ENCODE measurements at regions not wholly inside any gene's neighbourhood (a gene's known extent, or its start where the extent isn't known, plus 50 kb on each side); places are given as distances from the start of the nearest gene placed in this dataset.
A peak's percentile ranks its signal among the peaks of the same experiment; 100 is the strongest.

DNA sequence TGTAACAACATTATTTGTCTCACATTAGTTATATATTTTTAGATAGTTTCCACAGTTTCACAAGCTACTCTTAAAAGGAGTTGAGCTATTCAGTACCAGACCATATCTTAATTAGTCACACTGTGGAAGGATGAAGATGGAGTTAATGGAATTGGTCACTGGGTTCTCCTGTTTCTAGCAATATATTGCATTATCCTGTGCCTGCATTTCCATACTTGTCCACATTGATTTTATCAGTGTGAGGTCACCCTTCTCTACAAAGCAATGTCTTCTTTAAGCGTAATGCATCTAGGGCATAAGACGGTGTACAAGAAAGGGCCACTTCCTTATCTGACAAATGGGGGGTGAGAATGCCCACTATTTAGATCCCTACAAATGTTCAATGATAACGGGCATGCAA is 216.8 kb upstream of the TANK start:
- no peak for DNase-seq (ENCODE audit: low spot score)

DNA sequence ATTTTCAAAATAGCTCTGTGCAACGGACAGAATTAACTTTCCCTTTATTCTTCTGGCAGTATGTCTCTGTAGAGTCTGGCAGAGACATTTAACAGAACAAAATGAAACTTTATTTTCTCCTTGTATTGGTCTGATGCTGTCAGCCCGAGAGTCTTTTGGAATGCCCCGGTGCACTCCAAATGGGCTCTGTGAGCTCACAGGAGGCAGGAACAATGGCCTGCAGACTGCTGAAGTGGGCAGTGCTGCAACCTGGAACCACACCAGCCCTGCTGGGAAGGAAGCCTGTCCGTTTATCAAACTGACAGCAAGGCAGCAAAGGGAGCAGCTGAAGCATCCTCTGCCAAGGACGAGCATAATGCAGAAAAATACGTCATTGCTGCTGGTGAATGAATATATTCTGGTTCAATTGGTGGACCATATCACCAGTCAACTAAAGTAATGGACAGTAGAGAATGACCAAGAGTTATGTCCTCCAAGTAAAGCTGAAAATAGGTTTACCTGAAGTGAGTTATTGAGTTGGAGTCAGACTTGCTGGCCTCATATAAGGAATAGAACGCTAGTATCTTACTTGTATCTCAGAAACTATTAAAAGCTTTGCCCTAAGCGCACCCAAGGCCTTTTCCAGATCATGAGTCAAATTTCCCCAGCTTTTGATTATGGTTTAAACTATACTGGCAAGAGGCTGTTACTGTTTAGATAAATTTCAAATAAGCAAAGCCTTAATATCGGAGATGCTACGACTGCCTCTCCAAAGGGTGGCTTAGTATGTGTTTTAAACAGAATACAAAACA is 207.6 kb upstream of the TANK start:
- DNase-seq (ENCODE audit: low spot score), result no peak

DNA sequence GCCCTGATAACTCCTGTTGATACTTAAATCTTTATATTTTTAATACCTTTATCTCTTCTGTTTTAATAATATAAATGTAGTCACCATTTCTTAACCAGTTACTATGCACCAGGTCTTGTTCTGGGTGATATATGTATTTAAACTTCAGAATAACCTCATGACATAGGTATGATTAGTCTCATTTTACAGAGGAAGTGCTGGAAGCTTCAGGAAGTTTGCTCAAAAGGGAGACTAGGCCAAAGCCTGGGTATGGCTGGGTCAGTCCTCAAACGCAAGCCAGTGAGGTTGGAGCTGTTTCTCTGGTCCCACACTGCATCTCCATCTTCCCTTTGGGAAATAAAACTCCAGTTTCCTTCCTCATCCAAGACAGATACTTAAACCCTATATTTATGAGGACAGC is 204.7 kb upstream of the TANK start:
- DNase-seq (ENCODE audit: low spot score), result no peak

DNA sequence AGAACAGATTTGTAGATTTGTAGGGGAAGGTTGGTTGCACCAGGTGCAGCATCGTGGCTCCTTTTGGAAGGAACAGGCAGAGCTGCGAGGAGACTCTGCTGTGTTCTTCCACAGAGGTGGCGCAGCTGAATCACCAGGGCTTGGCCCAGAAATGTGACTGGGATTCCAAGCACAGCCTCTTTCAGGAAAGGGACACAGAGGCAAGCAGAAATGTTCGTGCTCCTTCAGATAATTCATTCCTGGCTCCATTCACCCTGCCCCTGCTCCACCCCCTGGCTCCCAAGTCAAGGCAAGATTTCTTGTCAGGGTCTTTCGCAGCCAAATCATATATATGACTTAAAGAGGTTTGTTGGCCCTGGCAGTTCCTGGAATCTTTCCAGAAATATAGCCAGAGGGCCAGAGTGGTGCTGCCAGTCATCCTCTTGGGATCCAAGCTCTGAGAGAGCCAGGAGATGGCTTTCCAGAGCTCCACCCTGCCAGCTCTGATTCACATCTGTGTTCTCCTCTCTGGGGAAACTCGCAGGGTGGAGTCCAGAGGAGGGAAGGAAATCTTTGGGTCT is 203.9 kb upstream of the TANK start:
- no peak for DNase-seq (ENCODE audit: low spot score)

DNA sequence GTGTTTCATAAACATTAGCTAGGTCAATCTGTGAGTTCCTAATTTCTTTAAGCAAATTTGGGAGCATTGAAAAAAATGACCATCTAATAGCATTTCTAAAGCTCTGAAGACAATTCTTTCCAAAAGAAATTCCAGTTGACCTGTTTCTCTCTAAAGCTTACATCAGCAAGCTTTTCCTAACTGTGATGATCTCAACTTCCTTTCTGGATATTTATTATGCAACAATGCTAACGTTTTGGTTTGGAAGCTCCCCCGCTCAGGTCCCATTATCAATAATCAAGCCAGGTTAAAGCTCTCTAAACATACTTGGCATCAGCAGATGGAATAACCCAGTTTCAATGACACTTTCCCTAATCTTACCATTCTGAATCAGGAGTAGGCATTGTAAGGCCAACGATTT is 196.3 kb upstream of the TANK start:
- DNase-seq (ENCODE audit: low spot score), result no peak

DNA sequence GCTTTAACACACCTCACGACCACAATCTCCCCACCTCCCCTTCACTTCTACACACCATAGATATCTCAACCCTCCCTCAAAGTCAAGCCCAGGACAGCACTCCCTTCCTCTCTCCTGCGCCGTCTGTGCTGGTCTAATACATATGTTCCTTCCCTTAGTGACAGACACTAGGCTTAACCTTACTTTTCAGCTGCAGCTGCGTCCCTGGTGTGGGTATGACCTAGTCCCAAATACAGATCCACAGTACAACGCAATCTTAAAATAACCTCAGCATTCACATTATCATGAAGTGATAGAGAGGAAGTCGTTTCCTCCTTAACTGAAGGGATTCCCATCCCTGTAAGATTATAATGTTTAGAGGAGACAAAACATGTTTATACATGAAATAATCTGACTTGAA is 192.7 kb upstream of the TANK start:
- DNase-seq (ENCODE audit: low spot score), result no peak

DNA sequence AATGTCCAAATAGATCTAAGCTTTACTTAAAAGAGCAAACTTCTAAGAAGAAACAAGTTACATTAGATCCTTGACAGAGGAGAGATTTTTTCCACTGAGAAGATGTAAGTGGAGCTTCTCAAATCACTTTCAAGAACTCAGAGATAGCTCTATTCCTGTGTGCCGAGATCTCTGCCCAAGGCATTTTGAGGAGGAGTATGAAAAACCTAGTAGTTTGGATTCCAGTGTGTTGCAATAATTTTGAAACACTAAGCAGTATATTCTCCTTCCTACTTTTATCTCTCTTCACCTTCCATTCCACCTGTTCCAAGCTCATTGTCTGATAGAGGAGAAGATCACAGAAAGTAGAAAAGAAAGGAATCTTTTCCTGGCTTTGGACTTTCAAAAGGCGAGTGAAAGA is 192.0 kb upstream of the TANK start:
- no peak for DNase-seq (ENCODE audit: low spot score)

DNA sequence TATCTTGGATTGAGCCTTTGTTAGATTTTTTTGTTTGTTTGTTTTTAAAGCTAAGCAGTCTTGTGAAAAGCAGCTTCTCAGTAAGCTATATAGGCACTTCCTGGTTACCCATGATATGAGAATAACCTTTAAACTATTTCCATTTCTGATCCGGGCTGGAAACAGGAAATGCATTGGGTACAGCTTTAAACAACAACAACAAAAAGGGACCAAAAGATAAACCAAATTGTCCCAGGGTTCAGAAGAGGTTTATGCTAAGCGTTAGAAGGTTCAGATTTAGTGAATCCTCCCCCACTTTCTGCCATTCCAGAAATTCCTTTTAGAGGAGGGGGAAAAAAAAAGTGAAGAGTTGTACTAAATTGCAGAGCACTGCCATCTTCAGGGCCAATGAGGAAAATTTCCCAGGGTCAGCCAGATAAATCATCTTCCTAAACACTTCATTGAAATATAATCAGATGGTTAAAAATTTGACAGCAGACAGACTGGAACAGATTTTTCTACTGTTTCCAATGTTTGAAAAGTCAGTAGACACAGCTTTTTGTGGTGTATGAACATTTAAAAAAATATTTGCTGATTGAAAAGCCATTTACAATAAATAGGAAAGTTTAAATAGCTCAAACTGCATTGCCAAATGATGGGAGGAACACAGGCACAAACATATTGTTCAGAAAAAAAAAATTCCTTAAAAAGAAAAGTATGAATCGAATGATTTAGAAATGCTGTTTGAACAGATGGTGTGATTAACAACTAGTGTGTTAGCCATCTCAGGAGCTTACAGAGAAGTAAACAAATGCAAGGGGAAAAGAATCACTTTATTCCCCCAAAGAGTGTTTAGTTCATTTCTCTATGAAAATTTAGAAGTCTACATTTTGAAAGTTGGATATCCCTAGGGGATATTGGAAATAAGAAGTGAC is 189.9 kb upstream of the TANK start:
- peak; percentile 95 for DNase-seq (ENCODE audit: low spot score)

DNA sequence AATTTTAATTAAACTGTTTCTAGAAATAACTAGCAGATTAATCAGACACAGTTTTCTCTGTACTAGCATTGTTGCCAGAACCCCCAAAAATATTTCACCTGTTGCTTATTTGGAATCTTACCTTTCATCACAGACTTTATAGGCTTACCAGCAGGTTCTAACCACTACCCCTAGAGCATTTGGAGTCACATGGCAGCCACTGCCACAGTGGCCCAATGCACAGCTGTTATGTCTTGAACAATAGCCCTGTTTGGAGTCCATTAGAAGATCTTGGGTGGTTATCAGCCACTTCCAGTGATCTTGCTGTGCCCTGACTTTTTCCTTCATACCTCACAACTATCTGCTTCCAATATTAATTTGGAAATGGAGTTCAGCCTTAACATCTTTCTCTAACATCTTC is 186.2 kb upstream of the TANK start:
- no peak for DNase-seq (ENCODE audit: low spot score)

DNA sequence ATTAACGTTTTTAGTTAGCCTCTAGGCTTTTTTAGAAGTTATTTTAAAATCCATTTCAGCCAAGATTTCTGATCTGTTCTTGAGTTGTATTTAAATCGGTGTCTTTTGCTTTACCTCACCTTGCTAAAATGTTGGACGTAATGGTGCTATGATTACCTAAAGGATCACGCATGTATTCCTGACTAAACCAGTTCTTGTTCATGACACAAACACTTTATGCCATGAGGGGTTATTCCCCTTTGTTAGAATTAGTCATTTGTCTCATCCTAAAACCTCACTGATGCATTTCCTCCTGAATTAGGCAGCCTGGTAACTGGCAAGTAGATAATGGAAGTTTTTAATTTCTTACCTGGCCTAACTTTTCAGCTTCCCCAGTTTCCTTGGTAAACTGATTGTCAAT is 185.4 kb upstream of the TANK start:
- DNase-seq (ENCODE audit: low spot score), result no peak

DNA sequence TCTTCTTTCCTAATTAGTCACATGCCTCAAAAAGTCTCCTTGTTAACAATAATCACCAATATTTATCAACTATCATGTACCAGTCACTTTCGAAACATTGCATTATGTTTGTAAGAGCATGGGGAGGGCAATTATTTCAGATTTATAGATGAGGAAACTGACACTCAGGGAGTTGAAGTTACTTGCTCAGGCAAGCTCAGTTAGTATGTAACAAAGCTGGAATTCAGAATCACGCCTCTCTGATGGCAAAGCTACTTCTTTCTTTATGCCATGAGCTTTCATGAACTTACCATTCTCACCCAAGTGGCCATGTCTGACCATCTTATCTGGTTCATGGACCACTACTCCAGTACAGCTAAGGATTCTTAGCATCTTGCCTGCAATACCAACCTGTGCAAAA is 183.4 kb upstream of the TANK start:
- DNase-seq (ENCODE audit: low spot score), result no peak

DNA sequence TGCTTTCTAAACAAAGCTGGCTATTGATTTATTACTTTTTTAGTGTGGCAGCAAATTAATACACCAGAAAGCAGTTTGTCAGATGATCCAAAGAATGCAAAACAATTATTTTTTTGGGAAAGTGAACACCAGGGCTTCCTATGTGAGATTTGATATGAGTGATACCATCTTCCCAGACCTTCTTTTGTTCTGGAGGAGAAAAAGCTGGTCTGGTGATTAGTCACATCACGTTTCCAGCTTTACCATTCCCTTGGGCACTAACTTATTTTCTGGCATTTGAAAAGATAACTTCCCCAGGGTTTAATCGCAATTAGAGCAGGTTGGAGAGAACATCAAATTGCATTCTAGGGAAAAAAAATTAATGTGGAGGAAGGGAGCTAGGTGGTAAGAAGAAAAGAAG is 182.9 kb upstream of the TANK start:
- DNase-seq (ENCODE audit: low spot score), result no peak

DNA sequence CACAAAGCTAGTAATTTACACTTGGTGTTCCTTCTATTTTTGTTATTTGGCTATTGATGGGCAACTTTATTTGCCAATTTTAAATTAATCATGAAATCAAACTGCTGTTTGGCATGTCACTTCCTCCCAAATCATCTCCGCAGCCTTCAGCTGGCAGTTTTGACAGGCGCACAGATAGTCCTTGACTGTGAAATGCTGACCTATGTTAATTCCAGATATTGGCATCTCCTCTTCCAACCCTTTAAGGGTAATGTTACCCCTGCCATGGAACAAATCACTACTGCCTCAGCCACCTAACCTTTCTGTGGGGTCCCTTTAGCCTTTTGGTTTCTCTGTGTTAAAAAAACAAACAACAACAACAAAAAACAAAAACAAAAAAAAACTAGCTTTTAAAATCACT is 182.4 kb upstream of the TANK start:
- no peak for DNase-seq (ENCODE audit: low spot score)

DNA sequence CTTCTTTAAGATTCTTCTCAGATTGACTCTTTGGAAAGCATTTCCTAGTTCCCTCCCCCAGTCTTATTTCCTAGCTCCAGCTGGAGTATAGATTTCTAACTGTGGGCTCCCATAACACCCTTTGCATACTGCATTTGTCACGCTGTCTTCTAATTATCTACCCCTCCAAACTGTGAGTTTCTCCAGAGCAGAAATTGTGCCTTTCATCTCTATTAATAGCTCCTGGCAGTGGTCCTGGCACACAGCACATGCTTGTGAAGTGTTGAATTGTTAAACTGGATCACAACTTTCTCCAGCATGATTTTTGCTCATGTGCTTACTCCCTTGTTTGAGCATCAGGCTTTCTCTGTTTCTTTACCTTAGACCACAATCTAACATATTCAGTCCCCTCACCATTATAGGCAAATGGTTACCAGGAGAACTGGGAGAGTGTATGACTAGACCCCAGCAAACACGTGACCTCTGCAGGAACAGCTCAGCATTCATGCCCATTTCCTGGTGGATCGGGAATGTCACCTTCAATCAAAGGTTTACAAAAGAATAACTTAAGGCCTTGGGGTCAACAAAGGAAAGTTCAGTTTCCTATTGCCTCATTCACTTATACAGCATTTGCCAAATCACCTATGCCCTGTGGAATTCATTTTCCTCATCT is 175.7 kb upstream of the TANK start:
- DNase-seq (ENCODE audit: low spot score), result no peak

DNA sequence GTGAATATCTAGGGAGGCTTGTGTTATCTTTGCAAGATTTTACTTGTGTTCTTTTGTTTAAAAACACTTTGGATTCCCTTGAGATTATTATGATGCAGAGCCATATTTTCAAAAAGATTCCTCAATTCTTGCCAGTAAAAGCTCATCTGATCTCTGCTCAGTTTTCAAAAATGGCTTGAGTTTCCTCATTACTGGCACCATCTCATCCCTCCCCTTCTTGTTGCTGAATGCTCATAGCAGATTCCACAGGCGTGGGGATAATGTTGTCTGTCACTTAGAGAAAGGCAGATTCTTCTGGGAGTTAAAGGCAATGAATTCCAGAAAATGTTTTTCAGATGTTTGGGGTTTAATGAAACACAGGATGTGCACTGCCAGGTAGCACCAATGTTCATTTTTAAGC is 170.4 kb upstream of the TANK start:
- no peak for DNase-seq (ENCODE audit: low spot score)

DNA sequence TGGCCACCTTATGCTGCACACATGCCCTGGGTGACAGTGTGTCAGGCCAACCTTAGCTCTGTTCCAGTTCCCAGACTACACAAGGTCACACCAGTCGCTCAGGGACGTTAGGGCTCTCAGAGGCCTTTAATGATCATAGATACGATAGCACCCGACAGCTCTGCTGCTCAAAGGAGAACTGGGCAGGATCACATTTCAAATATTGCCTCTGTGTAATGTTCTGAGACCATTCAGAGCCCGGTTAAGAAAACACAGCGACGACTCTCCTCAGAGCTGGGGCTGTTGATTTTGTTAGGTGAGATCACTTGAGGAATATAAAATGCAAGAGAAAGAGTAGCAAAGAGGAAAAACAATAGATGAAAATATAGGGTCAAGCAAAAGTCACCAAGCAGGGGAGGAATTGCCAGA is 166.6 kb upstream of the TANK start:
- DNase-seq (ENCODE audit: low spot score), result no peak

DNA sequence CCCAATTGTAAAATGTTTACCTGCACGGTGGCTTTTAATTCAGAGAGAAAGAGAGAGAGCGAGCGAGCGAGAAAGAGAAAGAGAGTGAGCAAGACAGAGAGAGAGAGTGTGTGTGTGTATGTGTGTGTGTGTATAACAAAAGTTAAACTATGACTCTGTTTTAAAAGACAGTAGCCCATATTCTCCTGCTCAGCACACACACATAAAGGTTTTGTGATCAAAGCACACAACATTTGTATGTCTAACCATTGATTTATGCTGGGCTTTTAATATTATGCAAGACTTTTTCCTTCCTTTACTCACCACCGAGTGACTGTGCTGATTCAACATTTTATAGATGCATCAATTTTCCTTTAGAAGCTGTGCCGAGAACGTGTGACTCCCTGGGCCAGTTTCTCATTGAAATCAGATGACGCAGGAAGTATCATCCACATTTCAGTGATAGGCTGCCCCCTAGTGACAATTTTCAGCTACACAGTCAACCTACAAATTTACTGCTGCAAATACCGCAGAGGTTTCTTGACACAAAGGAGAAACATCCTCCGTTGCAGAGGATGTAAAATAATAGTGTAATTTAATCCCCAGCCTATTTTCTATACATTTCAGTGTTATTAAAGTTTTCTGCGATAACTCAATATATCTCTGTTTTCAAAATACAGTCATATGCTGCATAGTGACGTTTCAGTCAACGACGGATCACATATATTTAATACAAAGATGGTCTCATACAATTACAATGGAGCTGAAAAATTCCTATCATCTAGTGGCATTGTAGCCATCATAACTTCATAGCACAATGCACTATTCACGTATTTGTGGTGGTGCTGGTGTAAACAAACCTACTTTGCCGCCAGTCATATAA is 165.9 kb upstream of the TANK start:
- peak; percentile 87 for DNase-seq (ENCODE audit: low spot score)

DNA sequence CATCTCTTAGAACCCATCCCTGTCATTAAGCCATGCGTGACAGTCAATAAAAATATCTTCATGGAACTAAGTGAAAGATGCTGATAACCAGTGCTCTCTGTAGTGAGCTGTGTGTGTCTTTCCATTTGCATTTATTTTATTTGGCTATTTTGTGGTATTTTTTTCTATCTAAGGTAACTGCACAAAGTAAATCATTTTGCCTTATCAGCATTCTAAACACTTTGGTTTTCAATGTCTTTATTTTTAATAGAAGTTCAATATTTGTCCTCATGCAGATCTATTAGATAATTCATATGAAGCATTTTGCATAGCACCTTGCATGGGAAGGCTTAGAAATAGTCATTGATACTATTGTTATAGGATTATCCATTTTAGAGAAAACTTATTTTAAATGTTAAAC is 163.6 kb upstream of the TANK start:
- no peak for DNase-seq (ENCODE audit: low spot score)

DNA sequence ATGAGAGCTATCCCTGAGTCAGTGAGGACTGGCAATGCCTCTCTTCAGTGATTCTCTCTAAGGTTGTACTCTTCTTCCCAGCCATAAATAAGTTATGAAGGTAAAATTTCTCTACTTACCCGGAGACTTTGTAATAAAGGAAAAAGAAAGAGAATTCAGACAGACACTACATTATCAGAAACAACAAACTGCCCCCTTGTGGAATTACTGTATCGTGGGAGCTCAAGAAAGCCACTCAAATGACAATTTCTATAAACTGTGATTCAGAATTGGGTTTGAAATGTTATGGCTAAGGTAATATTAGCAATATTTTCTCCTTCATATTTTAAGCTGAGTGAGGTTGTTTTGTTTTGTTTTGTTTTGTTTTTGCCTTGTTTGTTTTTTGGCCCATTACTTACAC is 155.8 kb upstream of the TANK start:
- DNase-seq (ENCODE audit: low spot score), result peak; percentile 16

DNA sequence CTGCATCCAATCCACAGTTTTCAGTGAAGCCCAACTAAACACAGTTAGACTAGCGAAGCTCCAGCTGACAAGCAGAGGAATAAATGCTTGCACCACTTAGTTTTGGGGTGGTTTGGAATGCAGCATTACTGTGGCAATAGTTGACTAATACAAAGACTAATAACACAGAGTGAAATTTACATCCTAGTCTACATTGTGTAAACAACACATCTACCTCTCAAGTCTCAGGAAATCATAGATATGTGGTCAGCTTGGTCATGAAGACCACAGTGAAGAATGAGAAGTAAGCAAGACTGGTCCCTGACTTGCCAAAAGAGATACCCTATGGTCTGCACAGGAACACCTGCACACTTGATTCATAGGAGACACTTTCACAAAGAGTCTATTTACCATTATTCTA is 155.1 kb upstream of the TANK start:
- no peak for DNase-seq (ENCODE audit: low spot score)

DNA sequence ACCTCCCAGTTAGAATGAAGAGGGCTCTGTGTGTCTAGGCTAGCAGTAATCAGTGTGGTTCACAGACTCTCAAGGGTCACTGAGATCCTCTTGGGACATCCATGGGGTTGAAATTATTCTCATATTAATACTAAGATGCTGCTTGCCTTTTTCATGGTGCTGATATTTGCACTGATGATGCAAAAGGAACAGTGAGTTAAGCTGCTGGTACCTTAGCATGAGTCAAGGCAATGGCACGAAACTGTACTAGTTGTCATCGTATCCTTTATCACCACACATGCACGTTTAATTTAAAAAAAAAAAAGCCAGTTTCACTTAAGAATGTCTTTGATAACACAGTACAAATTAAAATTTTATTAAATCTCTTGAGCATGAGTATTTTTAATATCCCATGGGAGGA is 151.9 kb upstream of the TANK start:
- DNase-seq (ENCODE audit: low spot score), result no peak

Data from HT-29 (cell line).